ENCODE measurements at regions not wholly inside any gene's neighbourhood (a gene's known extent, or its start where the extent isn't known, plus 50 kb on each side); places are given as distances from the start of the nearest gene placed in this dataset.
"Not testable (repeated sequence)": the region's sequence is repeated elsewhere in the genome, so short reads cannot be mapped to it uniquely, and the experiment has no call there.

GRCh38 chr3:166634091-166634746 lies 745.9 kb downstream of the ZBBX start:
- DNase-seq, result no peak

GRCh38 chr3:166630190-166630589 lies 749.9 kb downstream of the ZBBX start:
- no peak for DNase-seq

- no peak for DNase-seq
These were observed 766.7 kb downstream of the ZBBX start for GRCh38 chr3:166613365-166613764.

GRCh38 chr3:166612761-166613160 lies 767.3 kb downstream of the ZBBX start:
- not testable (repeated sequence) for DNase-seq

GRCh38 chr3:166607933-166608521 lies 770.8 kb upstream of the BCHE start:
- no peak for DNase-seq

- no peak for DNase-seq
These were observed 769.8 kb upstream of the BCHE start for GRCh38 chr3:166606988-166607387.

- no peak for DNase-seq
These were observed 756.6 kb upstream of the BCHE start for GRCh38 chr3:166593776-166594175.

GRCh38 chr3:166582236-166582635 lies 745.0 kb upstream of the BCHE start:
- no peak for DNase-seq

- DNase-seq, result no peak
These were observed 743.3 kb upstream of the BCHE start for GRCh38 chr3:166580561-166580960.

- DNase-seq, result no peak
These were observed 737.9 kb upstream of the BCHE start for GRCh38 chr3:166575161-166575560.

- not testable (repeated sequence) for DNase-seq
These were observed 734.5 kb upstream of the BCHE start for GRCh38 chr3:166571686-166572085.

- DNase-seq, result no peak
These were observed 732.9 kb upstream of the BCHE start for GRCh38 chr3:166570102-166570501.

- DNase-seq, result no peak
These were observed 732.4 kb upstream of the BCHE start for GRCh38 chr3:166569589-166569988.

GRCh38 chr3:166560253-166560652 lies 723.0 kb upstream of the BCHE start:
- no peak for DNase-seq

- no peak for DNase-seq
These were observed 719.7 kb upstream of the BCHE start for GRCh38 chr3:166556955-166557354.

- no peak for DNase-seq
These were observed 716.8 kb upstream of the BCHE start for GRCh38 chr3:166554023-166554422.

GRCh38 chr3:166533740-166534139 lies 696.5 kb upstream of the BCHE start:
- no peak for DNase-seq

- no peak for DNase-seq
These were observed 694.5 kb upstream of the BCHE start for GRCh38 chr3:166531730-166532129.

GRCh38 chr3:166527325-166527724 lies 690.1 kb upstream of the BCHE start:
- DNase-seq, result peak; percentile 87

GRCh38 chr3:166526881-166527280 lies 689.7 kb upstream of the BCHE start:
- peak; percentile 87 for DNase-seq

- no peak for DNase-seq
These were observed 684.8 kb upstream of the BCHE start for GRCh38 chr3:166522017-166522416.

- DNase-seq, result no peak
These were observed 682.2 kb upstream of the BCHE start for GRCh38 chr3:166519443-166519842.

GRCh38 chr3:166518040-166518439 lies 680.8 kb upstream of the BCHE start:
- DNase-seq, result no peak

GRCh38 chr3:166510382-166510781 lies 673.2 kb upstream of the BCHE start:
- DNase-seq, result no peak

GRCh38 chr3:166500420-166500819 lies 663.2 kb upstream of the BCHE start:
- not testable (repeated sequence) for DNase-seq
